KMS-11 (cell line): ENCODE measurements at regions not wholly inside any gene's neighbourhood (a gene's known extent, or its start where the extent isn't known, plus 50 kb on each side); places are given as distances from the start of the nearest gene placed in this dataset.

Experiments
- H2AFZ ChIP-seq: fragments of 200-600 bp; sonication (generic); 2 replicates; pipeline ENCODE4 v1.6.1; 2016; ENCODE audit warnings: antibody characterized with exemption, mixed run types, low read depth
- H3K27ac ChIP-seq: fragments of 200-600 bp; sonication (generic); 2 replicates; pipeline ENCODE4 v1.6.1; 2016; ENCODE audit warnings: mild to moderate bottlenecking, mixed run types
- H3K27me3 ChIP-seq: fragments of 200-600 bp; sonication (generic); 2 replicates; pipeline ENCODE4 v1.6.1; 2017; ENCODE audit warnings: mild to moderate bottlenecking, low read depth, mixed run types, moderate library complexity; ENCODE audit not compliant: insufficient read depth
- H3K36me3 ChIP-seq: fragments of 200-600 bp; sonication (generic); 2 replicates; pipeline ENCODE4 v1.6.1; 2017; ENCODE audit warnings: mild to moderate bottlenecking, mixed run types; ENCODE audit not compliant: insufficient read depth
- H3K4me1 ChIP-seq: fragments of 200-600 bp; sonication (generic); 2 replicates; pipeline ENCODE4 v1.6.1; 2016; ENCODE audit warnings: mild to moderate bottlenecking, low read depth, mixed run types; ENCODE audit not compliant: poor library complexity, severe bottlenecking
- H3K4me2 ChIP-seq: fragments of 200-600 bp; sonication (generic); 2 replicates; pipeline ENCODE4 v1.7.0; 2016; ENCODE audit warnings: mild to moderate bottlenecking, mixed run types
- H3K4me3 ChIP-seq: fragments of 200-600 bp; sonication (generic); IDR thresholded peaks from 2 replicates; pipeline ENCODE4 v1.6.1; 2017; ENCODE audit warnings: low read depth, low read length, mixed read lengths; ENCODE audit not compliant: insufficient read depth
- H3K79me2 ChIP-seq: fragments of 200-600 bp; sonication (generic); 2 replicates; pipeline ENCODE4 v1.6.1; 2016; ENCODE audit warnings: low read depth, mixed run types; ENCODE audit not compliant: insufficient read depth
- H3K9ac ChIP-seq: fragments of 200-600 bp; sonication (generic); 2 replicates; pipeline ENCODE4 v1.6.1; 2016; ENCODE audit warnings: mild to moderate bottlenecking, mixed run types
- H4K20me1 ChIP-seq: fragments of 200-600 bp; sonication (generic); 2 replicates; pipeline ENCODE4 v1.6.1; 2016; ENCODE audit warnings: mild to moderate bottlenecking, mixed run types; ENCODE audit not compliant: insufficient read depth
- TF ChIP-seq, protein P1 (sequence below): fragments of 200-600 bp; sonication (generic); conservative IDR thresholded peaks from 2 replicates; pipeline ENCODE4 v1.6.1; 2017; ENCODE audit warnings: low read depth, mild to moderate bottlenecking, antibody characterized with exemption, low read length, moderate library complexity, mixed read lengths

GRCh38 chr2:124988111-124988510, 963.0 kb downstream of the CNTNAP5 start:
- Histone ChIP-seq H3K4me3 (no peak overlapping the region), H3K4me2 (no peak overlapping the region), H2AFZ (no peak overlapping the region), H3K36me3 (no peaks in the 10 kb centered on the region), H4K20me1 (no peaks in the 10 kb centered on the region), H3K27ac (no peak overlapping the region), H3K79me2 (no peaks in the 10 kb centered on the region), H3K4me1 (no peaks in the 10 kb centered on the region), H3K9ac (no peak overlapping the region), H3K27me3 (no peaks in the 10 kb centered on the region)
- TF ChIP-seq, protein P1, sequence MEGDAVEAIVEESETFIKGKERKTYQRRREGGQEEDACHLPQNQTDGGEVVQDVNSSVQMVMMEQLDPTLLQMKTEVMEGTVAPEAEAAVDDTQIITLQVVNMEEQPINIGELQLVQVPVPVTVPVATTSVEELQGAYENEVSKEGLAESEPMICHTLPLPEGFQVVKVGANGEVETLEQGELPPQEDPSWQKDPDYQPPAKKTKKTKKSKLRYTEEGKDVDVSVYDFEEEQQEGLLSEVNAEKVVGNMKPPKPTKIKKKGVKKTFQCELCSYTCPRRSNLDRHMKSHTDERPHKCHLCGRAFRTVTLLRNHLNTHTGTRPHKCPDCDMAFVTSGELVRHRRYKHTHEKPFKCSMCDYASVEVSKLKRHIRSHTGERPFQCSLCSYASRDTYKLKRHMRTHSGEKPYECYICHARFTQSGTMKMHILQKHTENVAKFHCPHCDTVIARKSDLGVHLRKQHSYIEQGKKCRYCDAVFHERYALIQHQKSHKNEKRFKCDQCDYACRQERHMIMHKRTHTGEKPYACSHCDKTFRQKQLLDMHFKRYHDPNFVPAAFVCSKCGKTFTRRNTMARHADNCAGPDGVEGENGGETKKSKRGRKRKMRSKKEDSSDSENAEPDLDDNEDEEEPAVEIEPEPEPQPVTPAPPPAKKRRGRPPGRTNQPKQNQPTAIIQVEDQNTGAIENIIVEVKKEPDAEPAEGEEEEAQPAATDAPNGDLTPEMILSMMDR, result no peak

- no peaks in the 10 kb centered on the region for H3K36me3 ChIP-seq
- no peaks in the 10 kb centered on the region for H3K79me2 ChIP-seq
- no peak overlapping the region for H3K27ac ChIP-seq
- H3K4me3 ChIP-seq, result no peak overlapping the region
- TF ChIP-seq, protein P1, result no peak
- H3K27me3 ChIP-seq, result no peaks in the 10 kb centered on the region
- H3K4me1 ChIP-seq, result no peaks in the 10 kb centered on the region
- H4K20me1 ChIP-seq, result no peaks in the 10 kb centered on the region
- no peak overlapping the region for H2AFZ ChIP-seq
- no peak overlapping the region for H3K4me2 ChIP-seq
- no peak overlapping the region for H3K9ac ChIP-seq
Measured at GRCh38 chr2:124988794-124989193, 963.7 kb downstream of the CNTNAP5 start.

DNA sequence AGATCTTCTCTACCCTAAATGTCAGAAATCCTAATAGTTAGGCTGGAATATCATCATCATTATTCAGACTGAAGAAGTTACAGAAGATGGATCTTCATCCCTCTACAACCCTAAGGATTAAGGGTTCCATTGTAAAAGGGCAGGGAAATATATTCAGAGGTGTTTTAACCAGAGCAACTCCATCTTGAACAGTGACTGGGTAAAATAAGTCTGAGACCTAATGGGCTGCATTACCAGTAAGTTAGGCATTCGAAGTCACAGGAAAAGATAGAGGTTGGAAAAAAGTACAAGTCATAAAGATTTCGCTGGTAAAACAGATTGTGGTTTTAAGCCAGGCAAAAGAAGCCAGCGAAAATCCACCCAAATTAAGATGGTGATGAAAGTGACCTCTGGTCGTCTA, 968.7 kb downstream of the CNTNAP5 start:
- no peak overlapping the region for H2AFZ ChIP-seq
- H4K20me1 ChIP-seq, result no peaks in the 10 kb centered on the region
- TF ChIP-seq, protein P1, result no peak
- H3K79me2 ChIP-seq, result no peaks in the 10 kb centered on the region
- no peak overlapping the region for H3K4me3 ChIP-seq
- no peak overlapping the region for H3K4me2 ChIP-seq
- no peaks in the 10 kb centered on the region for H3K36me3 ChIP-seq
- no peaks in the 10 kb centered on the region for H3K4me1 ChIP-seq
- H3K27ac ChIP-seq, result no peak overlapping the region
- H3K9ac ChIP-seq, result no peak overlapping the region
- no peaks in the 10 kb centered on the region for H3K27me3 ChIP-seq

DNA sequence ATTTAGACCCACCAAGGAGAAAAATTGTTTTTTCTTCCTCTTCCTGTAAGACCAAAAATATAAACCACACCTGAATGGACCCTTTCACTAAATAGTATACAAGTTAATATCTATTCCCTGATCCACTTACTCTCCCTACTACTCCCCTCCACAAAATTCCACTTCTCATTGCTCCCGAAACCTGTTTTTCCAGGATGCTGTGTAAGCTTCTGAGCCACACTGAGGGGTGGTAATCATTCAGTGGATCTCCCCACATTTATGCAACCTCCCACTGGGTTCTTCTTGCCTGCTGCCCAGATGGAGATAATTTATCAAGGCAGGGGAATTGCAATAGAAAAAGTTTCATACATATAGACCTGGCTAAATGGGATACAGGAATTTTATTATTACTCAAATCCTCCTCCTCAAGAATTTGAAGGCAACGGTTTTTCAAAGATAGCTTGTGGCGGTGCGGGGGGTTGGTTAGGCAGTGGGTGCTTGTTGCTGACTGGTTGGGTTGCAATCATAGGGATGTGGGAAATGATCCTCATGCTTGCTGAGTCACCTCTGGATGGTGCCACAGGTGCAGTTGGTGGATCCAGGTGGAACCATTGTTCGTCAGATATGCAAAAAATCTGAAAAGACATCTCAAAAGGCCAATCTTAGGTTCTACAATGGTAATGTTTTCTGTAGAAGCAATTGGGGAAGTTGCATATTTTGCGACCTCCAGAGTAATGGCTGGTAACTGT, 970.3 kb downstream of the CNTNAP5 start:
- Histone ChIP-seq H4K20me1 (no peaks in the 10 kb centered on the region), H3K4me2 (no peak overlapping the region), H3K27ac (no peak overlapping the region), H3K4me3 (no peak overlapping the region), H2AFZ (no peak overlapping the region), H3K79me2 (no peaks in the 10 kb centered on the region), H3K4me1 (no peaks in the 10 kb centered on the region), H3K27me3 (no peaks in the 10 kb centered on the region), H3K9ac (no peak overlapping the region), H3K36me3 (no peaks in the 10 kb centered on the region)
- TF ChIP-seq, protein P1, result no peak
